ENCODE measurements at regions not wholly inside any gene's neighbourhood (a gene's known extent, or its start where the extent isn't known, plus 50 kb on each side); places are given as distances from the start of the nearest gene placed in this dataset.

- DNase-seq: no peak
Measured at GRCh38 chr1:195550071-195550862, 1058.0 kb downstream of the KCNT2 start.

GRCh38 chr1:195530961-195531360 is 1077.3 kb downstream of the KCNT2 start:
- no peak for DNase-seq

- no peak for DNase-seq
Measured at GRCh38 chr1:195529881-195530280, 1078.4 kb downstream of the KCNT2 start.

GRCh38 chr1:195520757-195521156 is 1087.5 kb downstream of the KCNT2 start:
- no peak for DNase-seq

GRCh38 chr1:195516036-195516435 is 1092.2 kb downstream of the KCNT2 start:
- DNase-seq: no peak

GRCh38 chr1:195511501-195511900 is 1096.7 kb downstream of the KCNT2 start:
- no peak for DNase-seq

- no peak for DNase-seq
Measured at GRCh38 chr1:195501118-195501517, 1107.1 kb downstream of the KCNT2 start.

- DNase-seq: no peak
Measured at GRCh38 chr1:195495720-195496635, 1112.3 kb downstream of the KCNT2 start.

GRCh38 chr1:195482137-195482536 is 1126.1 kb downstream of the KCNT2 start:
- DNase-seq: no peak

- no peak for DNase-seq
Measured at GRCh38 chr1:195481293-195481692, 1126.9 kb downstream of the KCNT2 start.

GRCh38 chr1:195475568-195475967 is 1132.7 kb downstream of the KCNT2 start:
- DNase-seq: no peak

- no peak for DNase-seq
Measured at GRCh38 chr1:195472291-195472690, 1135.9 kb downstream of the KCNT2 start.

GRCh38 chr1:195466639-195467038 is 1141.6 kb downstream of the KCNT2 start:
- DNase-seq: no peak

- no peak for DNase-seq
Measured at GRCh38 chr1:195462646-195463045, 1145.6 kb downstream of the KCNT2 start.

GRCh38 chr1:195462152-195462551 is 1146.1 kb downstream of the KCNT2 start:
- DNase-seq: no peak

GRCh38 chr1:195458365-195458764 is 1149.9 kb downstream of the KCNT2 start:
- no peak for DNase-seq

GRCh38 chr1:195450794-195451193 is 1157.4 kb downstream of the KCNT2 start:
- DNase-seq: no peak

GRCh38 chr1:195439661-195440060 is 1168.6 kb downstream of the KCNT2 start:
- no peak for DNase-seq

GRCh38 chr1:195434566-195435203 is 1173.6 kb downstream of the KCNT2 start:
- DNase-seq: no peak

GRCh38 chr1:195430826-195431225 is 1177.4 kb downstream of the KCNT2 start:
- DNase-seq: no peak

GRCh38 chr1:195428927-195429326 is 1179.3 kb downstream of the KCNT2 start:
- no peak for DNase-seq

- no peak for DNase-seq
Measured at GRCh38 chr1:195415584-195415983, 1192.7 kb downstream of the KCNT2 start.
